ENCODE measurements at regions not wholly inside any gene's neighbourhood (a gene's known extent, or its start where the extent isn't known, plus 50 kb on each side); places are given as distances from the start of the nearest gene placed in this dataset.

DNA sequence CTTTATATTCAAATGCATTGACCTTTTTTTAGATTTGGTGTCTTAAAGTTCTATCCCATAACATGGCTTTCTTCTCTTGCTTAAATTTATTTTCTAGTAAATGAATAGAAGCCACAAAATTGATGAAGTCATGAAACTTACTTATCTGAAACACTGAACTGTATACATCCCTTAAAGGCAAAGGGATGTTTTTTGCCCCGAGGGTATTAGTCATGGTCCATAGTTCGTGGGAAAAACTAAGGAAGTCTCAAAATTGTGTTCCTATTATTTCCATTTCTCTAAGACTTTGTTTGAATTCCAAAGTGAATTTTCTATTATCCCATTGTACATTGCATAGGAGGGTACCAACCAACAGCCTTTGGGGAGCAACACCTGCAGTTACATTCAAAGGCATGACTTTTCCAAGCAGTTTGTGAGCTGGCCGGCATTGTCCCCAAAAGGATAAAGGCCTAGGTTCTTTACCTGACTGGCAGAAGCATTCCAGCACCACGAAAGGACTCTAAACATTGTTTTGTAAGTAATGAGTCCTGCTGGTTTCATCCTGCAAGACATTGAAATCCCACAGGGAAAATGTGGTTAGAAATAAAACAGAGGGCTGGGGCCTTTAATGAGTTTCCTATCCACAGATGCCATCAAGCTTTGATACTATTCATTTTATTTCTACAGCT, 473.5 kb downstream of the PRKD1 start:
- FAIRE-seq = no peak
- H3K9me3 ChIP-seq = no peaks in the 10 kb centered on the region
- CTCF ChIA-PET = no interaction called here

DNA sequence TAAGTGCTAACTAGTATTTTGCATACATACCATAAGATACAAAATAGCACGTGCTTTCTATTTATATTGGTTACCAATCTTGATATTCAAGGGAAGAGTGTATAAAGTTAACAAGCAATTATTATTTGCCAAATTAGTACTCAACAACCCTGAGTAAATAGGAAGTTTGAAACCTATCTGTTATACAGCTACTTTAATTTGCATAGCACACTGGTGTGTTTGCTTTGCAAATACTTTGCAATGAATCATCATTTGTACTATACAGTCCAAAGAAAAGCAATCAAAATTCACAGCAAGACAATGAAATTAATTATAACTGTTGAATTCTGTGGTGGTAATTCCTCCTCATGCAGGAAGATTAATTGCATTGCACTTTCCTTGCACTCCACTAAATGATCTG, 469.1 kb downstream of the PRKD1 start:
- 20% methylated on average over 1 of the region's 1 CpG for WGBS (ENCODE audit: missing lambda C conversion rate)
- ChIA-PET POLR2A (no interaction called here), CTCF (no interaction called here)
- no peak for TF ChIP-seq CHD2 (IDR thresholded peaks at IDR 0.05; ENCODE audit: low read length, partially characterized antibody)
- TF ChIP-seq, protein P1, sequence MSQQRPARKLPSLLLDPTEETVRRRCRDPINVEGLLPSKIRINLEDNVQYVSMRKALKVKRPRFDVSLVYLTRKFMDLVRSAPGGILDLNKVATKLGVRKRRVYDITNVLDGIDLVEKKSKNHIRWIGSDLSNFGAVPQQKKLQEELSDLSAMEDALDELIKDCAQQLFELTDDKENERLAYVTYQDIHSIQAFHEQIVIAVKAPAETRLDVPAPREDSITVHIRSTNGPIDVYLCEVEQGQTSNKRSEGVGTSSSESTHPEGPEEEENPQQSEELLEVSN (IDR thresholded peaks at IDR 0.05; ENCODE audit: borderline replicate concordance, low read depth) = no peak
- no peak for TF ChIP-seq HDAC2 (IDR thresholded peaks at IDR 0.05)
- no peak for TF ChIP-seq EHMT2 (IDR thresholded peaks at IDR 0.05; ENCODE audit: low read depth)
- no peak for TF ChIP-seq CBX2 (IDR thresholded peaks at IDR 0.05; ENCODE audit: borderline replicate concordance, low read depth)
- no peak for TF ChIP-seq PBX3 (IDR thresholded peaks at IDR 0.05)
- no peak for TF ChIP-seq CEBPB (IDR thresholded peaks at IDR 0.05)
- no peak for TF ChIP-seq KDM5A (IDR thresholded peaks at IDR 0.05)
- TF ChIP-seq ZFP36 (IDR thresholded peaks at IDR 0.05; ENCODE audit: borderline replicate concordance, partially characterized antibody) = no peak
- TF ChIP-seq CBX8 (IDR thresholded peaks at IDR 0.05) = no peak
- no peak for TF ChIP-seq SREBF2 (IDR thresholded peaks at IDR 0.05)
- Histone ChIP-seq H3K4me1 (no peaks in the 10 kb centered on the region), H3K4me3 (no peak overlapping the region), H3K4me2 (no peak overlapping the region), H3K27ac (no peak overlapping the region), H3K9me3 (no peaks in the 10 kb centered on the region; the same call in 2 of the 3 replicates)
- ATAC-seq = no peak
- no peak for FAIRE-seq
- DNase-seq (ENCODE audit: low read depth in 1 of 2, low spot score in 1 of 2) = no peak

More for the DNA sequence above, 473.5 kb downstream of the PRKD1 start:
- Histone ChIP-seq H3K4me1 (no peaks in the 10 kb centered on the region), H3K4me2 (no peak overlapping the region), H3K4me3 (no peak overlapping the region), H3K27ac (no peak overlapping the region)
- POLR2A ChIA-PET = no interaction called here
- 1% methylated on average over 4 of the region's 4 CpGs for WGBS (ENCODE audit: missing lambda C conversion rate)
- DNase-seq (ENCODE audit: low read depth in 1 of 2, low spot score in 1 of 2) = no peak
- ATAC-seq = no peak
- TF ChIP-seq HES2 (IDR thresholded peaks at IDR 0.05) (no peak), KDM5A (IDR thresholded peaks at IDR 0.05) (no peak), BCL3 (IDR thresholded peaks at IDR 0.05) (no peak), RNF2 (IDR thresholded peaks at IDR 0.05; ENCODE audit: borderline replicate concordance, low read depth) (no peak), PBX3 (IDR thresholded peaks at IDR 0.05) (no peak), TP53 (CRISPR knock-in tag; IDR thresholded peaks at IDR 0.05) (no peak), POLR2A (IDR thresholded peaks at IDR 0.05; ENCODE audit: low read length) (no peak), TFCP2L1 (CRISPR knock-in tag; IDR thresholded peaks at IDR 0.05) (no peak), RARB (CRISPR knock-in tag; IDR thresholded peaks at IDR 0.05) (no peak), MAFK (IDR thresholded peaks at IDR 0.05; ENCODE audit: partially characterized antibody) (no peak), ZC3H11A (IDR thresholded peaks at IDR 0.05) (no peak)
- TF ChIP-seq, protein P2, sequence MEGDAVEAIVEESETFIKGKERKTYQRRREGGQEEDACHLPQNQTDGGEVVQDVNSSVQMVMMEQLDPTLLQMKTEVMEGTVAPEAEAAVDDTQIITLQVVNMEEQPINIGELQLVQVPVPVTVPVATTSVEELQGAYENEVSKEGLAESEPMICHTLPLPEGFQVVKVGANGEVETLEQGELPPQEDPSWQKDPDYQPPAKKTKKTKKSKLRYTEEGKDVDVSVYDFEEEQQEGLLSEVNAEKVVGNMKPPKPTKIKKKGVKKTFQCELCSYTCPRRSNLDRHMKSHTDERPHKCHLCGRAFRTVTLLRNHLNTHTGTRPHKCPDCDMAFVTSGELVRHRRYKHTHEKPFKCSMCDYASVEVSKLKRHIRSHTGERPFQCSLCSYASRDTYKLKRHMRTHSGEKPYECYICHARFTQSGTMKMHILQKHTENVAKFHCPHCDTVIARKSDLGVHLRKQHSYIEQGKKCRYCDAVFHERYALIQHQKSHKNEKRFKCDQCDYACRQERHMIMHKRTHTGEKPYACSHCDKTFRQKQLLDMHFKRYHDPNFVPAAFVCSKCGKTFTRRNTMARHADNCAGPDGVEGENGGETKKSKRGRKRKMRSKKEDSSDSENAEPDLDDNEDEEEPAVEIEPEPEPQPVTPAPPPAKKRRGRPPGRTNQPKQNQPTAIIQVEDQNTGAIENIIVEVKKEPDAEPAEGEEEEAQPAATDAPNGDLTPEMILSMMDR (IDR thresholded peaks at IDR 0.05) = no peak

Data from A549 (cell line).